IMR-90 (cell line): ENCODE measurements at regions not wholly inside any gene's neighbourhood (a gene's known extent, or its start where the extent isn't known, plus 50 kb on each side); places are given as distances from the start of the nearest gene placed in this dataset.

ENCODE experiments used
- ATAC-seq: fragments of 200-7000 bp; cut with Tn5 transposase; 2 replicates; pipeline ENCODE4 v1.9.1; 2020; ENCODE audit warnings: low read depth, mild to moderate bottlenecking, moderate library complexity
- BruUV-seq: library from RNA; stranded (reverse); fragments of 400-500 nt; replicated peaks from 2 replicates; lab custom pipeline; 2021; lab: Mats Ljungman, UMichigan
- CTCF ChIA-PET: fragments of 300-600 bp; formaldehyde crosslinking; extraction: SDS; loops from one replicate; lab custom pipeline; 2021; ENCODE audit warnings: antibody characterized with exemption; lab: Yijun Ruan, JAX
- POLR2A ChIA-PET: fragments of 300-600 bp; sonication (Branson Sonifier 250); formaldehyde crosslinking; loops from one replicate; lab custom pipeline; 2022; ENCODE audit warnings: antibody characterized with exemption; ENCODE audit not compliant: unreplicated experiment; lab: Charles Lee
- DNase-seq: peaks from one replicate; pipeline ENCODE4 v3.0.0; 2013
- H2AFZ ChIP-seq: replicated peaks from 2 replicates; pipeline ENCODE3; 2013; ENCODE audit warnings: low read length, mild to moderate bottlenecking; ENCODE audit not compliant: poor library complexity
- H2AK5ac ChIP-seq: 2 replicates; pipeline ENCODE4 v1.6.1; 2013; ENCODE audit warnings: low read depth, low read length, inconsistent platforms
- H2AK9ac ChIP-seq: replicated peaks from 2 replicates; pipeline ENCODE3; 2013; ENCODE audit warnings: mild to moderate bottlenecking, low read depth, low read length, moderate library complexity; ENCODE audit not compliant: poor library complexity
- H2BK120ac ChIP-seq: 2 replicates; pipeline ENCODE4 v1.6.1; 2013; ENCODE audit warnings: low read depth, low read length, inconsistent platforms
- H2BK15ac ChIP-seq: 3 replicates; pipeline ENCODE4 v1.6.1; 2013; ENCODE audit warnings: low read depth, low read length, inconsistent platforms
- H2BK20ac ChIP-seq: 2 replicates; pipeline ENCODE4 v1.6.1; 2013; ENCODE audit warnings: low read depth, mild to moderate bottlenecking, inconsistent platforms, low read length, moderate library complexity
- H2BK5ac ChIP-seq: 2 replicates; pipeline ENCODE4 v1.6.1; 2013; ENCODE audit warnings: mild to moderate bottlenecking, low read depth, low read length, inconsistent platforms; ENCODE audit not compliant: poor library complexity, severe bottlenecking
- H3K14ac ChIP-seq: replicated peaks from 2 replicates; pipeline ENCODE4 v1.6.1; 2013; ENCODE audit warnings: low read depth, low read length, inconsistent platforms
- H3K18ac ChIP-seq: 2 replicates; pipeline ENCODE4 v1.6.1; 2013; ENCODE audit warnings: low read depth, low read length, control low read depth
- H3K23ac ChIP-seq: 2 replicates; pipeline ENCODE4 v1.6.1; 2013; ENCODE audit warnings: low read depth, low read length, inconsistent platforms
- H3K27ac ChIP-seq: 2 replicates; pipeline ENCODE4 v1.5.1; 2013; ENCODE audit warnings: mild to moderate bottlenecking, control low read depth, low read length; ENCODE audit not compliant: insufficient read depth
- H3K27me3 ChIP-seq: 2 replicates; pipeline ENCODE4 v1.6.1; 2013; ENCODE audit warnings: low read length; ENCODE audit not compliant: control insufficient read depth, insufficient read depth
- H3K36me3 ChIP-seq: 2 replicates; pipeline ENCODE4 v1.6.1; 2013; ENCODE audit warnings: low read length, mixed read lengths; ENCODE audit not compliant: control insufficient read depth, insufficient read depth
- H3K4ac ChIP-seq: 2 replicates; pipeline ENCODE4 v1.6.1; 2013; ENCODE audit warnings: low read depth, low read length, inconsistent platforms
- H3K4me1 ChIP-seq: 2 replicates; pipeline ENCODE4 v1.6.1; 2013; ENCODE audit warnings: low read length, mixed read lengths; ENCODE audit not compliant: control insufficient read depth, insufficient read depth
- H3K4me2 ChIP-seq: 2 replicates; pipeline ENCODE4 v1.6.1; 2013; ENCODE audit warnings: low read depth, mild to moderate bottlenecking, control low read depth, low read length, moderate library complexity
- H3K4me3 ChIP-seq: 2 replicates; pipeline ENCODE4 v1.5.1; 2013; ENCODE audit warnings: low read depth, mild to moderate bottlenecking, control low read depth, low read length, moderate library complexity; ENCODE audit not compliant: insufficient read depth
- H3K56ac ChIP-seq: 2 replicates; pipeline ENCODE4 v1.6.1; 2013; ENCODE audit warnings: low read length, inconsistent platforms; ENCODE audit not compliant: insufficient read depth; ENCODE audit errors: extremely low read depth
- H3K79me1 ChIP-seq, 2 experiments: 2 replicates each; pipeline ENCODE4 v1.6.1; 2013; ENCODE audit warnings: low read length in 2 of 2, inconsistent platforms in 1 of 2, low read depth in 1 of 2
- H3K9ac ChIP-seq: 2 replicates; pipeline ENCODE4 v1.6.1; 2013; ENCODE audit warnings: low read depth, low read length, control low read depth
- H3K9me1 ChIP-seq: 2 replicates; pipeline ENCODE4 v1.6.1; 2013; ENCODE audit warnings: low read length, inconsistent platforms; ENCODE audit not compliant: insufficient read depth
- H3K9me3 ChIP-seq: 2 replicates; pipeline ENCODE4 v1.6.1; 2013; ENCODE audit warnings: low read length; ENCODE audit not compliant: control insufficient read depth, insufficient read depth
- H4K20me1 ChIP-seq: 2 replicates; pipeline ENCODE4 v1.6.1; 2013; ENCODE audit warnings: low read length, inconsistent platforms; ENCODE audit not compliant: insufficient read depth
- H4K5ac ChIP-seq: 2 replicates; pipeline ENCODE4 v1.6.1; 2013; ENCODE audit warnings: mild to moderate bottlenecking, low read depth, low read length, control low read depth
- H4K8ac ChIP-seq, 2 experiments: 2 replicates each; pipeline ENCODE4 v1.6.1; 2013; ENCODE audit warnings: low read depth in 2 of 2, low read length in 2 of 2, control low read depth in 1 of 2, inconsistent platforms in 1 of 2
- H4K91ac ChIP-seq: 2 replicates; pipeline ENCODE4 v1.6.1; 2013; ENCODE audit warnings: low read depth, low read length, inconsistent platforms; ENCODE audit not compliant: insufficient read depth
- BHLHE40 ChIP-seq: fragments of 150-350 bp; IDR thresholded peaks from 2 replicates; pipeline ENCODE4 v1.6.1; 2016; ENCODE audit warnings: mild to moderate bottlenecking, low read depth, low read length
- CEBPB ChIP-seq: IDR thresholded peaks from 2 replicates; pipeline ENCODE4 v1.6.1; 2012; ENCODE audit warnings: low read depth, low read length, improper control_type of control experiment
- CHD1 ChIP-seq: IDR thresholded peaks from 2 replicates; pipeline ENCODE4 v1.6.1; 2012; ENCODE audit warnings: low read depth, low read length, improper control_type of control experiment
- FOS ChIP-seq: fragments of 150-350 bp; IDR thresholded peaks from 2 replicates; pipeline ENCODE4 v1.6.1; 2016; ENCODE audit warnings: low read depth, low read length
- MAFK ChIP-seq: IDR thresholded peaks from 2 replicates; pipeline ENCODE4 v1.6.1; 2012; ENCODE audit warnings: low read depth, low read length, improper control_type of control experiment
- MAZ ChIP-seq: IDR thresholded peaks from 2 replicates; pipeline ENCODE4 v1.6.1; 2012; ENCODE audit warnings: low read depth, mild to moderate bottlenecking, low read length, improper control_type of control experiment, moderate library complexity, borderline replicate concordance
- MXI1 ChIP-seq: IDR thresholded peaks from 2 replicates; pipeline ENCODE4 v1.6.1; 2012; ENCODE audit warnings: low read depth, mild to moderate bottlenecking, low read length, moderate library complexity, borderline replicate concordance
- NFE2L2 ChIP-seq: fragments of 150-350 bp; IDR thresholded peaks from 2 replicates; pipeline ENCODE4 v1.6.1; 2016; ENCODE audit warnings: low read depth, mild to moderate bottlenecking, low read length
- POLR2A ChIP-seq: IDR thresholded peaks from 2 replicates; pipeline ENCODE4 v1.6.1; 2012; ENCODE audit warnings: mild to moderate bottlenecking, low read depth, low read length
- RAD21 ChIP-seq: IDR thresholded peaks from 2 replicates; pipeline ENCODE4 v1.6.1; 2012; ENCODE audit warnings: low read length, improper control_type of control experiment
- RCOR1 ChIP-seq: IDR thresholded peaks from 2 replicates; pipeline ENCODE4 v1.6.1; 2012; ENCODE audit warnings: mild to moderate bottlenecking, low read length, improper control_type of control experiment; ENCODE audit not compliant: insufficient replicate concordance
- RFX5 ChIP-seq: IDR thresholded peaks from 2 replicates; pipeline ENCODE4 v1.8.0; 2012; ENCODE audit warnings: low read depth, mild to moderate bottlenecking, low read length, moderate library complexity
- SMC3 ChIP-seq: fragments of 150-350 bp; IDR thresholded peaks from 2 replicates; pipeline ENCODE4 v1.6.1; 2016; ENCODE audit warnings: low read depth, mild to moderate bottlenecking, antibody characterized with exemption, low read length, moderate library complexity
- WGBS, 2 experiments: methylation state at CpG; one replicate each; pipeline versions ENCODE4 v1.1.5 to v1.1.7; 2013; ENCODE audit warnings: missing lambda C conversion rate in 2 of 2; ENCODE audit not compliant: insufficient read length in 1 of 2; ENCODE audit errors: extremely low coverage in 2 of 2; 5-methylcytosine and 5-hydroxymethylcytosine counted together
- dilution Hi-C: fragments of 300-500 bp; cut with HindIII; formaldehyde crosslinking; loops from one replicate; pipeline ENCODE4 v1.14.3; 2018; ENCODE audit warnings: low sequenced_read_pairs; ENCODE audit not compliant: unreplicated experiment
- in situ Hi-C: fragments of 300-500 bp; cut with MboI; formaldehyde crosslinking; loops from 3 replicates; pipeline ENCODE4 v1.14.3; 2019; ENCODE audit warnings: low sequenced_read_pairs, inconsistent platforms, mixed read lengths
- intact Hi-C: fragments of 100-400 bp; cut with micrococcal nuclease; formaldehyde crosslinking; loops from 2 replicates; pipeline ENCODE4 v1.10.0; 2022
- TF ChIP-seq, protein P1 (sequence below): fragments of 150-350 bp; IDR thresholded peaks from 2 replicates; pipeline ENCODE4 v1.6.1; 2017; ENCODE audit warnings: mild to moderate bottlenecking, antibody characterized with exemption, low read length, low read depth
- TF ChIP-seq, protein P2 (sequence below): conservative IDR thresholded peaks from 2 replicates; pipeline ENCODE4 v1.5.1; 2012; ENCODE audit warnings: mild to moderate bottlenecking, low read depth, low read length, improper control_type of control experiment

DNA sequence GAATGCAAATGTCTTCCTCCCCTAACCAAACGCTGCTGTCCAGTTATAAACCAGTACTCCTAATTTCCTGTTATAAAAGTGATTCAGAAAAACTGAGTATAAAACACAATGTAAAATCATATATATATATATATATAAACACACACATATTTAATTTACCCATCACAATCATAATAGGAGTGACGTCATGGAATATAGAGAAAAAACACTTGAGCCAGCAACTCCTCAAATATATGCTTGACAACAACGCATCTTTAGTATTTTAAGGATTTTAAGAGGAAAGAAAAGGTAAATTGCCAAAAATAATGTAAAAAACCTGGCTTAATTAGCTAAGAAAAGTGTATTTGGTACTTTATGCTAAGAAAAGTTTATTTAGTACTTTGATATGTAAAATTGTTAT, 2701.7 kb downstream of the PCDH7 start:
- Histone ChIP-seq H3K4ac (no peak overlapping the region), H3K9ac (no peak overlapping the region), H3K27me3 (no peaks in the 10 kb centered on the region), H3K14ac (no peak overlapping the region), H3K4me1 (no peaks in the 10 kb centered on the region), H3K56ac (no peak overlapping the region), H2BK15ac (no peak overlapping the region), H2AFZ (no peak overlapping the region), H3K79me1 (no peaks in the 10 kb centered on the region), H3K18ac (no peak overlapping the region), H2AK9ac (no peak overlapping the region), H2AK5ac (no peak overlapping the region), H3K27ac (no peak overlapping the region), H3K9me1 (no peaks in the 10 kb centered on the region), H4K91ac (no peak overlapping the region), H2BK5ac (no peak overlapping the region), H4K20me1 (no peaks in the 10 kb centered on the region), H3K23ac (no peak overlapping the region), H4K5ac (no peak overlapping the region), H4K8ac (no peak overlapping the region), H2BK120ac (no peak overlapping the region), H3K9me3 (no peaks in the 10 kb centered on the region), H2BK20ac (no peak overlapping the region), H3K4me3 (no peak overlapping the region), H3K4me2 (no peak overlapping the region), H3K36me3 (no peaks in the 10 kb centered on the region)
- DNase-seq (no peak), ATAC-seq (no peak)
- ChIA-PET CTCF (no interaction called here), POLR2A (no interaction called here)
- TF ChIP-seq NFE2L2 (no peak), RCOR1 (no peak), MAZ (no peak), MXI1 (no peak), BHLHE40 (no peak), CHD1 (no peak), MAFK (no peak), POLR2A (no peak), RAD21 (no peak), RFX5 (no peak), SMC3 (no peak), FOS (no peak), CEBPB (no peak)
- TF ChIP-seq, protein P1, sequence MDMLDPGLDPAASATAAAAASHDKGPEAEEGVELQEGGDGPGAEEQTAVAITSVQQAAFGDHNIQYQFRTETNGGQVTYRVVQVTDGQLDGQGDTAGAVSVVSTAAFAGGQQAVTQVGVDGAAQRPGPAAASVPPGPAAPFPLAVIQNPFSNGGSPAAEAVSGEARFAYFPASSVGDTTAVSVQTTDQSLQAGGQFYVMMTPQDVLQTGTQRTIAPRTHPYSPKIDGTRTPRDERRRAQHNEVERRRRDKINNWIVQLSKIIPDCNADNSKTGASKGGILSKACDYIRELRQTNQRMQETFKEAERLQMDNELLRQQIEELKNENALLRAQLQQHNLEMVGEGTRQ: no peak
- TF ChIP-seq, protein P2, sequence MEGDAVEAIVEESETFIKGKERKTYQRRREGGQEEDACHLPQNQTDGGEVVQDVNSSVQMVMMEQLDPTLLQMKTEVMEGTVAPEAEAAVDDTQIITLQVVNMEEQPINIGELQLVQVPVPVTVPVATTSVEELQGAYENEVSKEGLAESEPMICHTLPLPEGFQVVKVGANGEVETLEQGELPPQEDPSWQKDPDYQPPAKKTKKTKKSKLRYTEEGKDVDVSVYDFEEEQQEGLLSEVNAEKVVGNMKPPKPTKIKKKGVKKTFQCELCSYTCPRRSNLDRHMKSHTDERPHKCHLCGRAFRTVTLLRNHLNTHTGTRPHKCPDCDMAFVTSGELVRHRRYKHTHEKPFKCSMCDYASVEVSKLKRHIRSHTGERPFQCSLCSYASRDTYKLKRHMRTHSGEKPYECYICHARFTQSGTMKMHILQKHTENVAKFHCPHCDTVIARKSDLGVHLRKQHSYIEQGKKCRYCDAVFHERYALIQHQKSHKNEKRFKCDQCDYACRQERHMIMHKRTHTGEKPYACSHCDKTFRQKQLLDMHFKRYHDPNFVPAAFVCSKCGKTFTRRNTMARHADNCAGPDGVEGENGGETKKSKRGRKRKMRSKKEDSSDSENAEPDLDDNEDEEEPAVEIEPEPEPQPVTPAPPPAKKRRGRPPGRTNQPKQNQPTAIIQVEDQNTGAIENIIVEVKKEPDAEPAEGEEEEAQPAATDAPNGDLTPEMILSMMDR: no peak
- no TSS peak for BruUV-seq
- in situ Hi-C loops (no loop called here), dilution Hi-C loops (no loop called here), intact Hi-C loops (no loop called here)
- WGBS, 2 experiments: no CpG with 5 or more reads among the region's 3 CpGs
